ENCODE measurements at regions not wholly inside any gene's neighbourhood (a gene's known extent, or its start where the extent isn't known, plus 50 kb on each side); places are given as distances from the start of the nearest gene placed in this dataset.

DNA sequence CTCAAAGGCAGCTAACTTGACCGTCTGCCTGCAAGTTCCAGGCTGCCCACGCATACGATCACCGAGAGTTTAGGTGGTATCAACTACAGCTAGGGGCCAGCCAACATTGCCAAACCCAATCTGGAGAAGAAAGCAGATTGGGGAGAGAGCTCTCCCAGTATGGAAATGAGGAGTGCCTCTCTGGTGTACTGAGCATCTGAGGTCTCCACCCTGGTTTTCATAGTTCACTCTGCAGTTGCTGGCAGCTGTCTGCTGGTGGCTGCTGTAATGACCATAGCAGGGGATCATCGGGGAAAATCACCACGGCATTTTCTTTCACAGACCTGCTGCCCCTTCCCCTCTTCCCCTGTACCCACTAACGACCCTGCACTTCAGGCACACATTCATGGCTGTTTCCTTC, 201.7 kb downstream of the NUFIP1 start:
- TF ChIP-seq GATA2 (IDR thresholded peaks at IDR 0.05; ENCODE audit: low read depth, low read length) (no peak), GATA3 (IDR thresholded peaks at IDR 0.05; ENCODE audit: low read depth, low read length) (no peak)

Measured in SH-SY5Y (cell line).